ENCODE measurements at regions not wholly inside any gene's neighbourhood (a gene's known extent, or its start where the extent isn't known, plus 50 kb on each side); places are given as distances from the start of the nearest gene placed in this dataset.
"Not testable (repeated sequence)": the region's sequence is repeated elsewhere in the genome, so short reads cannot be mapped to it uniquely, and the experiment has no call there.

DNA sequence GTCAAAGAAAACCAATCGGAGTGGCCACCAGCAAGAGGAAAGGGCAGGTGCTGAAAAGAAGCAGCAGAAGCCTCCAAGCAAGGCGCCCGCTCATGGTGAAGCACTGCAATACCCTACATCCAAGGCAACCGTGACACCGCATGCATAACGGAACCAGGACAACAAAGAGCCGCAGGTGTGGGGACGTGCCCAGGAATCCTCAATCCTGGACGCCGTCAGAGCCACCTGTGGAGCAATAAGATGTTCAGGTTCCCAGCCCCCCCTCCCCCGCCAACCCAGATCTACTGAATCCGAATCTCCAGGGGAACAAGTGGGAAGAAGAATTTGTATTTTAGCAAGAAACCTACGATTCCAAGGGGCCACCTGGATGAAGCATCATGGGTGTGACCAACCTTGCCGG, 70.8 kb downstream of the SHANK2 start:
- no peak for DNase-seq

DNA sequence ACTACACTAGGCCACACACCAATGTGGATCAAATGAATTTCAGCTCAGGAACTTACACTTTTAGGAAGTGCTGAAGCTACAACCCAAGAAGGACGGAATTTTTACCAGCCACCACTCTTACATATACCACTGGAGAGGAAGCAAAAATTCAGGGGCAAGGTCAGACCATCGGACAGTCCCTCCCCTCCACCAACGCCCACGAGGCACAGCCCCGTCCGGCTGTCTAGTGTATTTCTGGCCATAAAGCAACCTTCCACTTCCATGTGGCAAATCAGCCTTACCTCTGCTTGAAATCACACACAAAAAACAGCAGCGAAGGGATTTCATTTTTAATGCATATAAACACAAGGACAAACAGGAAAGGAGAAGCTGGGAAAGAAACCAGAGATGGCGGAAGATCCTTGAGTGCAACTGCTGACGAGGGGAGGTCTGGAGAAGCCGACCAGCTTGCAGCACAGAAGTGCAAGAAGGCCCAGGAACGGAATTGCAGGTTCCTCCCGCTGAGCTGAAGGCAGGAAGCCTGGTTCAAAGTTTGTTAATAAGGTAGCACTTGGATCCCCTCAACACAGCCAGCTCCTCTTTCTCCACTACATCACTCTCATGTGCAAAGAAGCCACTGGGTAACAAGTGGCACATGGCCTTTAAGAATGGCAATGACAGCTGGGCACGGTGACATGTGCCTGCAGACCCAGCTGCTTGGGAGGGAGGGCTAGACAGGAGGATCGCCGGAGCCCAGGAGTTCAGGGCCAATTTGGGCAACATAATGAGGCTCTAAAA, 71.5 kb downstream of the SHANK2 start:
- no peak for DNase-seq

DNA sequence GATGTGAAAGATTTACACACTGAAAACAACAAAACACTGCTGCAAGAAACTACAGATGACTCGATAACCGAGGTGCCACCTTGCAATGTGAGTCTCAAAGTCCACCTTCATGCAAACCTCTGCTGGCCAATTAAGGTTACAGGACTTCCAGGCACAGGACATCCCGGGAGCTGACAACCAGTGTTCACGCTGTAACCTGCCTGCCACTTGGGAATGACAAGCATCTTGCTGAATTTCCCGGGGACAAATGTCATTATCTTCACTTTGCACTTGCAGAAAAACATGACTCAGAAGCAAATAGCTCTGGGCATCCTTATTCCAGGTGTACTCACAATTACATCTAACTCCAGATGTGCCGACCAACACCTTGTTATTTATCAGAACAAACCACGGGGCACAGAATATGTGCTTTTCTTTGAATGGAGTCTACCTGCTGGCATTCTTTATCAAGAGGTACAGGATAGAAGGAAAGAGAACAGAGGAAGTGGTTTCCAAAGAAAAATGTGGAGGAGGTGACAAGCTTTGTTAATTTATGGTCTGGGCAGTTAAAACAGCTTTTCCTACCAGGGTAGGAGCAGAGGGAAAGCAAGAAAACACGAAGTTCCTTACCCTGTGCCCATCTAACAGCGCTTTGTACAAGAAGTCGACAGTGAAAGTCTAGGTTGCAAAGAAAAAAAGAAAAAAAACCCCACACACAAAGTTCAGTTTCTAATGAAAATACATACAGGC, 72.3 kb downstream of the SHANK2 start:
- no peak for DNase-seq

DNA sequence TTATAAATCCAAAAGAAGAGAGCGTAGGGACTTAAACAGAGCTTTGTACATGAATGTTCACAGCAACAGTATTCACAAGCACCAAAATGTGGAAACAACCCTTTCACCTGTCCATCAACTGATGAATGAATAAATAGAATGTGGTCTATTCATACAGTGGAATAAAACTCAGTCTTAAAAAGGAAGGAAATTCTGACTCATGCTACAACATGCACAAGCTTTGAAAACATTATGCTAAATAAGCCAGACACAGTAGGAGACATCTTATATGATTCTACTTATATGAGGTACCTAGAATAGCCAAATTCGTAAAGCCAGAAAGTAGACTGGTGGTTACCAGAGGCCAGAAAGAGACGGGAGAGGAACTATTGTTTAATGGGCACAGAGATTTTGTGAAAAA, 74.3 kb downstream of the SHANK2 start:
- DNase-seq = no peak

DNA sequence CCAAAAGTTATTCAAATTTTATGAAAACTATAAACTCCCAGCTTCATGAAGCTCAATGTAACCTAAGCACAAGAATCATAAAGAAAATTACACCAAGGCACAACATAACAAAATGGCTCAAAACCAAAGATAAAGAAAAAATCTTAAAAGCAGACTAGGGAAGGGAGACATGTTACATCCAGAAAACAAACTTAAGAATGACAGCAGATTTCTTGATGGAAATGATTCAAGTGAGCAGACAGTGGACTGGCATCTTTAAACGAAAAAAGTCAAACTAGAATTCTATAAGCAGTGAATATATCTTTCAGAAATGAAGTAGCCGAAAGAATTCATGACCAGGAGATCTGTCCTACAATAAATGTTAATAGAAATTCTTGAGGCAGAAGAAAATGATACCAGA, 75.6 kb downstream of the SHANK2 start:
- DNase-seq = no peak

DNA sequence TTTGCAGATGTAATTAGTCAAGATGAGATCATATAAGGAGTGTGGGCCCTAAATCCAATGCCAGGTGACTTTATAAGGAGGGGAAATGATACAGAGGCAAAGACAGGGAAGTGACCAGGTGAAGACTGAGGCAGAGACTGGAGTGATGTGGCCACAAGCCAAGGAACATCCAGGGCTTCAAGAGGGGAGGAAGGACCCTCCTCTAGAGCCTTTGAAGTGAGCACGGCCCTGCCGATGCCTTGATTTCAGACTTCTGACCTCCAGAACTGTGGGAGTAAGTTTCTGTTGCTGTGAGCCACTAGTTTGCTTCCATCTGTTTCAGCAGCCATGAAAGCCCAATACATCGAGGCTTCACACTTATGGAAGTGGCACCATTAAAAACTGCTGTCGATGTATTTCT, 78.7 kb downstream of the SHANK2 start:
- no peak for DNase-seq

DNA sequence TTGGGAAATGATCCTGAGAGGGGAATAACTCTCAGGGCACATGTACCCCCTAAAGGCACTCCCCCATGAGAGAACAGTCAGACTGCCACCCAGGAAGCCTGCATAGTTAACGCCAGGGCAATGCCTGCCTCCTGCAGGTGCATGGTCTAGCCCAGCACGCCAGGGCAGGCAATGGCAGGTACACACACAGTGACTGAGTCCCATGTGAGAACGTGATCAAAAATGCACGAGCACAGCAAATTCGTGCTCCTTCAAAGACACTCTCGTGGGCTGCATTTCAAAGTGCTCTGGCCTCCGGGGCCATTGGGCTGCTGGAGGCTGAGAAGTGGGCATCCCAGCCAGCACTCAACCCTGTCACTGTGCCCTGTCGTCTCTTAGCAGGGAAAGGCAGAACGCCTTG, 79.7 kb downstream of the SHANK2 start:
- no peak for DNase-seq

DNA sequence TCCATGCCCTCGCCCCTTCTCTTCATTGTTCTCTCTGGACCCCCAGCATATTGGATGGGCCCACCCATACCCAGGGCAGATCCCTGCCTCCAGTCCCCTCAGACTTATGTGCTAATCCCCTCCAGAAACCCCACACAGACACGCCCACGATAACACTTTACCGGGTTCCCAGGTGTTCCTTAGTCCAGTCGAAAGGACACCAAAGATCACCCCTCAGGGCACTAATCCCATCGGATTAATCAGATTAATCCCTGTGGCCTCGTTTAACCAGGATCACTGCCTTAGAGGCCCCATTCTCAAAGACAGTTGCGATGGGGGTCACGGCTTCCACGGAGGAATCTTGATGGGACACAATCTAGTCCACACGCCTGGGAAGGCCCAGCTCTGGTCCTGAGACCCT, 80.8 kb downstream of the SHANK2 start:
- no peak for DNase-seq

DNA sequence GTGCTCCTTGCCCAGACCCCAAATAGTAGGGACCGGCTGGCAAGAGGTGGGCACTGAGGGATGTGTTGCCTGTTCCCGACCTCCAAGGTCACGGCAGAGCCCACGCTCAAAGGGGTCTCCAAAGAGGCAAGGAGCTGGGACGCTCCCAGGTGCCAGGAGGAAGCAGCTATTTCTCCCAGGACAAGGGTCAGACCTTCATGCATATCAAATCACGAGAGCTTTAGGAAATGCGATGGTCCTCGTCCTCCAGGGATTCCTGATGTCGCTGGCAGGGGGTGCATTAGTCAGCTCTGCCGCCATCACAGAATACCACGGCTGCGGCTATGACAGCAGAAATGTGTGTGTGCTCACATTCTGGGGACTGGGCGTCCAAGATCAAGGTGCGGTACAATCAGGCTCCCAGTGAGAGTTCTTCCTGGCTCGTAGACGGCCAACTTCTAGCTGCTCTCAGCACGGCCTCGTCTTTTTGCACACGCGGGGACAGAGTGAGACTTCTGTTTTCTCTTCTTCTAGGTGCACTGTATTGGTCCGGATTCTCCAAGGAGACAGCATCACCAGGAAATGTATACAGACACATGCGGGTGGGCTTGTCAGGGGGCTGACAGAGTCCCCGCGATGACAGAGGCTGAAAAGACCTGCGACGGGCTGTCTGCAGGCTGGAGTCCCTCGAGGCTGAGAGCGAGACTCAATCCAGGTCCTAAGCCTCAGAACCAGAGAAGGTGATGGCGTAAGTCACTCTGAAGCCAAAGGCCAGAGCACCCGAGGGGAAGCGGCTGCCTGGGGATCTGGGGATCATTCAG, 81.6 kb downstream of the SHANK2 start:
- no peak for DNase-seq

DNA sequence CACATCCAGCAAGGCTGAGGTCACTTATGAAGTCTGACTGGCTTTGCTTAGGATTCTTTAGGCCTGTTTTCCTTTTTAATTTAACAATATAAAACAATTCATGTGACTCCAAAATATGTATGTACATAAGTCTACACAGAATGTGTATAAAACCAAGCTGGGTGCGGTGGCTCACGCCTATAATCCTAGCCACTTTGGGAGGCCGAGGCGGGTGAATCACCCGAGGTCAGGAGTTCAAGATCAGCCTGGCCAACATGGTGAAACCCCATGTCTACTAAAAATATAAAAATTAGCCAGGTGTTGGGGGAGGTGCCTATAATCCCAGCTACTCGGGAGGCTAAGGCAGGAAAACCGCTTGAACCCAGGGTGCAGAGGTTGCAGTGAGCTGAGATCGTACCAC, 83.1 kb downstream of the SHANK2 start:
- no peak for DNase-seq

DNA sequence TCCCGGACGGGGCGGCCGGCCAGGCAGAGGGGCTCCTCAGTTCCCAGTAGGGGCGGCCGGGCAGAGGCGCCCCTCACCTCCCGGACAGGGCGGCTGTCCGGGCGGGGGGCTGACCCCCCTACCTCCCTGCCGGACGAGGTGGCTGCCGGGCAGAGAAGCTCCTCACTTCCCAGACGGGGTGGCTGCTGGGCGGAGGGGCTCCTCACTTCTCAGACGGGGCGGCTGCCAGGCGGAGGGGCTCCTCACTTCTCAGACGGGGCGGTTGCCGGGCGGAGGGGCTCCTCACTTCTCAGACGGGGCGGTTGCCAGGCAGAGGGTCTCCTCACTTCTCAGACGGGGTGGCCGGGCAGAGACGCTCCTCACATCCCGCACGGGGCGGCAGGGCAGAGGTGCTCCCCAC, 84.6 kb downstream of the SHANK2 start:
- not testable (repeated sequence) for DNase-seq

DNA sequence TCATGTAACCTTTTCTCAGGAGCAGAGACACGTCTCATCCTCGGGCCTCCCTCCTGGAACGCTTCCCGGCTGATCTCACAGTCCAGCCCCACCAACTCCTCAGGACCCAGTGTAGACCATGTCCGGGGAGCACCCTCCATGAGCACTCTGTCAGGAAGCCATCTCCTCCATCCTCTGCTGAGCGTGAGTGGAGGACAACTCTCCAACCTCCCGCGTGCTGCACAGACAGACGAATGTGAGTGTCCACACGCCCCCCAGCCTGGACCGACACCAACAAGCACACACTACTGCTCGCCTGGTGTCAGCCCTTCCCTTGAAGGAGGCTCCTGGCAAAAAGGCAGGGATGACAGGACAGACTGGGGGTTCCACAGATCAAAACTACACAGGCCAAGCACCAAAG, 86.6 kb downstream of the SHANK2 start:
- no peak for DNase-seq

DNA sequence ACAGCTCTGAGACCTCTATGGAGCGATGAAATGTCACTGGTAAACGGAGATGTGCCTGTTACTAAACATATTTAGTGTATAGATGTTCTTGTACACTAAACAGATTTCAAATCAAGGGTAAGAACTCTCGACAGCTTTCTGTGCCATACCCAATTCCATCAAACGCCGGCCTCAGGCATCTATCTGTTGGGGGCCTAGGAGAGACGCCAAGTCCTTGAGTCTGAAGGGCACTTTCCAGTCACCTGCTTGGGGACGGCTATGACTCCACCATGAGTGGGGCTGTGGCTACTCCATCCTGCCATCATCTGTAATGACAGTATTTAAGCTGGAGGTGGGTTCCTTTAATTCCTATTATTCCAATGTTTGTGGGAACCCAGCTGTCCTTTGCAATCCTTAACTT, 87.8 kb downstream of the SHANK2 start:
- DNase-seq = no peak

DNA sequence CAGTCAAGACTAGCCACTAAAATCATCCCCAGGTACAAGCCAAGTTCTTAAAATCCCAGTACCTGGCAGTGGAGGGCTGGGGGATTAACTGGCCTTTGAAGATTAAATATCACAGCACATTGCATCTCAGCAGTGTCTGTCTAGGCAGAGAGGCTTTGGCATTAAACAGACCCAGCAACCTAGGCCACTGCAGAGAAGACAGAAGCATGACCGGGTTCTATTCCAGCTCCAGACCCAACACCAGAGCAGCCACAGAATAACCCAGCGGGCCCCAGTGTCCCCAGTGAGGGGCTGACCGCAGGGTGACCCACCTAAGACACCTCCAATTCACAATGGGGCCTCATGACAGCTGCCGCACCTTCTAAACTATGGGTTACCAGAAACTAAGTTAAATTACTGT, 88.2 kb downstream of the SHANK2 start:
- no peak for DNase-seq

DNA sequence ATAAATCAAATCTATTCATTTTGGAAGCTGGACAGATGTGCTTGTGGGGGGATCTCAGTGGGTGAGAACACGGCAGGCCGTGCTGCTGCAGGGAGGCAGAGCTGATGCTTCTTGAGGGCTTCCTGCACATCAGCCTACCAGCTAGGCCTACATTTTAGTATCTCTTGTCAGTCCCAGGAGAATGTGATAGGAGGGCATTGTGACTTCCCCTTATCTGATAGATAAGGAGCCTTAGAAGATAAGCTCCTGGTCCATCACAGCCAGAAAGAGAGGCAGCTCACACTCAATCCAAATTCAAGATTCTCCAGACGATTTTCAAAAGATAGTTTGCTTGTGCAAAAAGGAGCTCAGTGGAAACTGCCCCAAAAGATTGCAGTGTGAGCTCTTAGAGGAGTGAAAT, 89.0 kb downstream of the SHANK2 start:
- no peak for DNase-seq

DNA sequence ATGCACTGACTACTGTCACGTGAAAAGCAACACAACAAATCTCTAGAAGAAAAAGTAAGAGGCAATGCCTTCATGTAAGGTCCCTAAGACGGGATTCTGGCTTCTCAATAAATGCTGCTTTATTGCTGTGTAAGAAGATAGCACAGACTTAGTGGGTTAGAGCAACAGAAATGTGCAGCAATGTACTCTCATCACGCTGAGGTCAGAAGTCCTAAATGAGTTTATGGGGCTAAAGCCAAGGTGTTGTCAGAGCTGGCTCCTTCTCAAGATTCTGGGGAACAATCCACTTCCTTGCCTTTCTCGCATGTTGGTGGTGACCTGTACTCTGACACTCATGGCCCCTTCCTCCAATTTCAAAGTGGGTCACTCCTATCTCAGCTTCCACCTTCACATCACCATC, 93.4 kb downstream of the SHANK2 start:
- no peak for DNase-seq

DNA sequence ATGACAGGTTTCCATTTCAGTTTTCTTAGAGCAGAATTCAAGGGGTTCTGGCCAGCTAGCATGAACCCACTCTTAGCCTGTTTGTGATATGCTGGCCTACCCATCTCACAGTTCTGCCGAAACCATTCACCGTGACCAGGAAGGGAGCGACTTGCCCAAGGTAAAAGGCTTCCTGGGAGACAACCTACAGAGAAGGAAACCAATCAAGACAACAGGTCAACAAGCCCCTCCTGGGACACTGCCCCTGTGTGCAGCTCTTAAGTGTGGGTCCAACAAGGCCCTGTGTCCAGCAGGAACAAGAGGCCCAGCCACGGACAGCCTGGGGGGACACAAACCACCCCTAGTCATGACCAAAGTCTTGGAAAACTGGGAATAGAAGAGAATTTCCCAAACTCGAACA, 94.7 kb downstream of the SHANK2 start:
- not testable (repeated sequence) for DNase-seq

DNA sequence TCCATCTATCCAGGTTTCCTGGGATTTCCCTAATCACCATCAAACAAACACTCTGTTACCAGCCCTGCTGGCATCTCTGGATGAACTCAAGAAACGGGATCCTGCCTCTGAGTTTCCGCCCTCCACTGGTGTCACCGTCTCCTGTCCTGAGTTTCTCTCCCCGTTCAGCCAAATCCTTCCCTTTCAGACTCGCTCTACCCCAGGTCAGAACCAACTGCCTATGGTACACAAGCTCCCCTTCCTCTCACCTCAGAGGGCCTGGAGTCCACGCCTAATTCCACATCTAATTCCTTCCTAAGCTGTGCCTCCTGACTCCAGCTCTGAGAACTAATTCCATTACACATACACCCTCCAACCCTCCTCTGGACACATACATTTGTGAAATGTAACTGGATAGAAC, 96.1 kb downstream of the SHANK2 start:
- DNase-seq = no peak

DNA sequence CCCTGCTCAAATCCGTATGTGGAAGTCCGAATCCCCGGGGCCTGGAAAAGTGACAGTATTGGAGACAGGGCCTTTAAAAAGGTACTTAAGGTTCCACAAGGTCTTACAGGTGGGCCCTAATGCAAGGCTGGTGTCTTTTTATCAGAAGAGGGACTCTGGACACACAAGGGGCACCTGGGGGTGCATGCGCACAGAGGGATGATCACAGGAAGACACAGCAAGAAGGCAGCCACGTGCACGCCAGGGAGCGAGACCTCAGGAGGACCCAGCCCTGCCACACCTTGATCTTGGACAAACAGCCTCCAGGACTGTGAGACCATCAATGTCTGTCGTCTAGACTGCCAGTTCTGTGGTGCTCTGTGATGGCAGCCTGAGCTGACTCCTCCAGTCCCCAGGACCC, 96.5 kb downstream of the SHANK2 start:
- DNase-seq = no peak

DNA sequence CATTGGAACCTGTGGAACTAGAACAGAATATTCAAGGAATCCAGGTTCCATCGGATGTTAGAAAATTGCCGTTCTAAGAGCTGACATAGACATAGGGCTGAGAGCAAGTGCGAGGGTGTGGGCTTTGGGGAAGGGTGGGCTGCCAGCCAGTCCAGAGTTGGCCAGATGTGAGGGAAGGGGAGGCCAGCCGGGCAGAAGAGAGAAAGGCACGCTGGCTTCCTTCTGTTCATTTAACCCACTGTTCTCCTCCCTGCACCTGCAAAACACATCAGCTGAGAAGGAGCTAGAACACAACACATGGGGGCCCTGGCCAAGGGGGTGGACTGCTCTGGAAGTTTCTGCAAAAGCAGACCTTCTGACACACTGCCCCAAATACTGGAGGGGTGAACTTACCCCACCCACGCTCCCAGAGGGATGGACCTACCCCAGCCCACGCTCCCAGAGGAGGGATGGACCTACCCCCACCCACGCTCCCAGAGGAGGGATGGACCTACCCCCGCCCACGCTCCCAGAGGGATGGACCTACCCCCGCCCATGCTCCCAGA, 98.0 kb downstream of the SHANK2 start:
- no peak for DNase-seq

DNA sequence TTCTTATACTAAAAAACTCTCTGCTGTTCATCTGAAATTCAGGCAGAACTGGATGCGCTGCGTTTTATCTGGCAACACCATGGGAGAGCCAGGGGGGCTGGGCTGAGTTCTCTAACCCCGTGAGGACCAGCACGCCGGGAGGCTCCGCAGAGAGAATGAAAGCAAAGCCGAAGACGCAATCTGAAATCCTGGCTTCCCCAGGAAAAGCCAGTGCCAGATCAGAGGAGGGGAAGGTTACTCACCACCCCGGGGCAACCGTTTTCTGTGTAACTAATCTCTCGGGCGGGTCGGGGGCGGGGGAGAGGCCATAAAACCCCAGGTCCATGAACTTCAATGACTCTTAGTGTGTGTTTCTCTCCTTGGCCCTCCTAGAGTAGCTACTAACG, 99.4 kb downstream of the SHANK2 start:
- no peak for DNase-seq

DNA sequence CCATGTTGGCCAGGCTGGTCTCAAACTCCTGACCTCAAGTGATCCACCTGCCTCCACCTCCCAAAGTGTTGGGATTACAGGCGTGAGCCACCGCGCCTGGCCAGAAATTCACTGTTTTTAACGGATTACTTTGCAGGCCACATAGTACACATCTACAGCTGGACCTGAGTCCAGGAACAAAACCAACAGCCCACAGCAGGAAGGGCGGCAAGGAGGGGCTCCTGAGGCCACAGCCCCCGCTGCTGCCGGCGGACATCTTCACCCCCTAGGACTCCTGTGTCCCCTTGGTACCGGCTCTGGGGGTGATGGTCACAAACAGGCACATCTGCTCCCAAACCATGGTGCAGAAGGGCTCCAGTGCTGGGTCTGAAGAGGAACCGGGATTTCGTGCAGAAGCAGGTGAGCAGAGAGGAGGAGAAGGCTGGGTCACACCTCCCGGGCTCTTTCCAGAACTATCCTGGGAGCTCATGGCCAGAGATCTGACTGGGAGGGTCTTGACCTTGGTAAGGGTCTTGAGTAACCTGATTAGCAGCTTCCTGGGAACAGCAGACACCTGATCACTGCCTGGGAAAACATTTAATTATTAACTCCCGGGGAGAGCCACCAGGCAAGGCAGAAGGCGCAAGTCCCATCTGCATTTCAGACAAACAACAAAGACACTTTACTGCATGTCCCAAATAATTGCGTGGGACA, 99.9 kb downstream of the SHANK2 start:
- DNase-seq = not testable (repeated sequence)

DNA sequence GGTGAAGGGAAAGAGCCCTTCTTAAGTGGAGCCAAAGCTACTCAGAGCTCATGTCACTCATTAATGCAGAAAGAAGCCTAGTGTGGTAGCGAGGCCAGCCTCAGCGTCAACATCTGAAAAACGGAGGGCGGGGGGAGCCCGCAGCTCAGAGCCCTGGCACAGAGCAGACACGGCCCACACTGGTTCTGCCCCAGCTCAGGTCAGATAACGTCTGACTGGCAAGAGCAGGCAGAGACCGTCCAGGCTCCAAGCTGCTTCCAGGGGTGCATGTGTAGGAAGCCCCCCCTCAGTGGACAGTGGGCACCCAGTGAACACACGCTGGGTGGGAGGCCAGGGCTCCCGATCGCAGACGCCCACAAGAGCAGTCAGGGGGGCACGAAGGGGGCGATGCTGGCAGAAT, 100.8 kb downstream of the SHANK2 start:
- DNase-seq = no peak
